Neural progenitor cell (in vitro differentiated cells): ENCODE measurements at regions not wholly inside any gene's neighbourhood (a gene's known extent, or its start where the extent isn't known, plus 50 kb on each side); places are given as distances from the start of the nearest gene placed in this dataset.

Experiments used
- CTCF ChIP-seq: fragments of 200-600 bp; sonication (generic); IDR thresholded peaks from 2 replicates; pipeline ENCODE4 v1.5.1; 2017; ENCODE audit warnings: antibody characterized with exemption, mild to moderate bottlenecking
- EZH2phosphoT487 ChIP-seq: fragments of 200-600 bp; sonication (generic); IDR thresholded peaks from 2 replicates; pipeline ENCODE4 v1.6.1; 2017; ENCODE audit warnings: antibody characterized with exemption

- TF ChIP-seq CTCF (no peak), EZH2phosphoT487 (no peak)
Measured at GRCh38 chr5:105033637-105034400, 1471.2 kb upstream of the NUDT12 start.
